HepG2 (cell line): ENCODE measurements at regions not wholly inside any gene's neighbourhood (a gene's known extent, or its start where the extent isn't known, plus 50 kb on each side); places are given as distances from the start of the nearest gene placed in this dataset.

Source experiments
- ATAC-seq: fragments of 200-7000 bp; cut with Tn5 transposase; 3 replicates; pipeline ENCODE4 v1.9.1; 2020; ENCODE audit warnings: mild to moderate bottlenecking, moderate library complexity
- BruUV-seq: library from RNA; stranded (reverse); fragments of 400-500 nt; replicated peaks from 2 replicates; lab custom pipeline; 2021; lab: Mats Ljungman, UMichigan
- CTCF ChIA-PET: fragments of 300-600 bp; formaldehyde crosslinking; extraction: SDS; loops from one replicate; lab custom pipeline; 2021; ENCODE audit warnings: low total read pairs, inconsistent platforms, low intra/inter-chr PET ratio; lab: Yijun Ruan, JAX
- POLR2A ChIA-PET: fragments of 350-600 bp; sonication (Branson Sonifier 250); formaldehyde crosslinking; loops from one replicate; lab custom pipeline; 2020; ENCODE audit warnings: antibody characterized with exemption, inconsistent platforms; lab: Yijun Ruan, JAX
- DNase-seq: peaks from one replicate; pipeline ENCODE4 v3.0.0-alpha.2; 2015; ENCODE audit warnings: low spot score
- FAIRE-seq: peaks from 3 replicates; lab custom pipeline; 2011; peaks lifted over from hg19 to GRCh38; lab: Jason Lieb, UNC
- H2AFZ ChIP-seq: one replicate; pipeline ENCODE4 v1.6.1; 2011; ENCODE audit warnings: low read length, inconsistent platforms
- H3K27ac ChIP-seq: fragments of 300-600 bp; 3 replicates; pipeline ENCODE4 v1.8.0; 2011; ENCODE audit warnings: mixed run types, mild to moderate bottlenecking, mixed read lengths, low read length, inconsistent platforms; ENCODE audit not compliant: insufficient read depth; ENCODE audit errors: extremely low read length
- H3K27me3 ChIP-seq, 2 experiments: fragments of 200-600 bp in 1 of 2; 2 replicates in 1 of 2; 3 replicates in 1 of 2; pipeline versions ENCODE4 v1.6.0 to v1.8.0; 2011; ENCODE audit warnings: low read length in 2 of 2, mild to moderate bottlenecking in 2 of 2, moderate library complexity in 2 of 2, inconsistent platforms in 1 of 2; ENCODE audit not compliant: insufficient read depth in 2 of 2, control insufficient read depth in 1 of 2
- H3K36me3 ChIP-seq, 2 experiments: fragments of 200-600 bp in 1 of 2; replicated peaks in 1 of 2; 2 replicates in 1 of 2; 3 replicates in 1 of 2; pipeline versions ENCODE4 v1.5.1 to v1.8.0; 2011; ENCODE audit warnings: low read length in 2 of 2, inconsistent platforms in 1 of 2; ENCODE audit not compliant: insufficient read depth in 2 of 2, control insufficient read depth in 1 of 2
- H3K4me1 ChIP-seq: 2 replicates; pipeline ENCODE4 v1.5.1; 2012; ENCODE audit warnings: low read length, inconsistent platforms; ENCODE audit not compliant: insufficient read depth
- H3K4me2 ChIP-seq: 2 replicates; pipeline ENCODE4 v1.6.0; 2011; ENCODE audit warnings: low read depth, low read length, inconsistent platforms
- H3K4me3 ChIP-seq, 3 experiments: fragments of 200-600 bp in 1 of 3; sonication (generic), shearing (Covaris generic) in 1 of 3; replicated peaks in 1 of 3; 2 replicates each; pipeline ENCODE4 v1.5.1; 2011 to 2016; ENCODE audit warnings: low read length in 3 of 3, inconsistent platforms in 2 of 3, low read depth in 2 of 3, mild to moderate bottlenecking in 2 of 3, control low read depth in 1 of 3, mixed read lengths in 1 of 3; ENCODE audit not compliant: insufficient read depth in 1 of 3
- H3K79me2 ChIP-seq: one replicate; pipeline ENCODE4 v1.6.1; 2011; ENCODE audit warnings: low read length, inconsistent platforms; ENCODE audit not compliant: insufficient read depth
- H3K9ac ChIP-seq: 2 replicates; pipeline ENCODE4 v1.6.0; 2011; ENCODE audit warnings: mild to moderate bottlenecking, low read depth, low read length, inconsistent platforms; ENCODE audit not compliant: insufficient read depth
- H3K9me3 ChIP-seq: 2 replicates; pipeline ENCODE4 v1.5.1; 2012; ENCODE audit warnings: mild to moderate bottlenecking, low read length
- H4K20me1 ChIP-seq: 2 replicates; pipeline ENCODE4 v1.6.0; 2011; ENCODE audit warnings: inconsistent platforms, mild to moderate bottlenecking, low read length, moderate library complexity; ENCODE audit not compliant: insufficient read depth
- AGO1 ChIP-seq: fragments of 200-400 bp; formaldehyde crosslinking; IDR thresholded peaks from 2 replicates; pipeline ENCODE4 v1.6.1; 2017; ENCODE audit warnings: mild to moderate bottlenecking, low read depth, low read length, moderate library complexity; ENCODE audit not compliant: poor library complexity, severe bottlenecking
- CAMTA2 ChIP-seq: sonication (generic); formaldehyde crosslinking; IDR thresholded peaks from 2 replicates; pipeline ENCODE4 v1.4.0; 2020; ENCODE audit warnings: mild to moderate bottlenecking, missing genetic modification reagents, borderline replicate concordance
- DZIP1 ChIP-seq: sonication (generic); formaldehyde crosslinking; IDR thresholded peaks from 2 replicates; pipeline ENCODE4 v1.5.0; 2020; ENCODE audit warnings: mild to moderate bottlenecking, missing genetic modification reagents
- MATR3 ChIP-seq: sonication (generic); formaldehyde crosslinking; IDR thresholded peaks from 2 replicates; pipeline ENCODE4 v1.4.0; 2020; ENCODE audit warnings: missing genetic modification reagents
- MEF2D ChIP-seq: sonication (generic); formaldehyde crosslinking; IDR thresholded peaks from 2 replicates; pipeline ENCODE4 v1.5.1; 2020; ENCODE audit warnings: mild to moderate bottlenecking, missing genetic modification reagents
- RXRA ChIP-seq: sonication (generic); formaldehyde crosslinking; IDR thresholded peaks from 2 replicates; pipeline ENCODE4 v1.5.1; 2020; ENCODE audit warnings: missing genetic modification reagents
- SETDB1 ChIP-seq: sonication (generic); formaldehyde crosslinking; IDR thresholded peaks from 2 replicates; pipeline ENCODE4 v1.5.1; 2020; ENCODE audit warnings: missing genetic modification reagents, mild to moderate bottlenecking, borderline replicate concordance
- SRSF1 ChIP-seq: fragments of 200-400 bp; formaldehyde crosslinking; optimal IDR thresholded peaks from 2 replicates; pipeline ENCODE3; 2017; ENCODE audit warnings: mild to moderate bottlenecking, low read depth, low read length, moderate library complexity
- SRSF9 ChIP-seq: fragments of 200-400 bp; formaldehyde crosslinking; IDR thresholded peaks from 2 replicates; pipeline ENCODE4 v1.6.1; 2018; ENCODE audit warnings: borderline replicate concordance, mild to moderate bottlenecking, low read depth, low read length; ENCODE audit not compliant: insufficient read depth, poor library complexity, severe bottlenecking
- TFDP1 ChIP-seq: IDR thresholded peaks from 2 replicates; pipeline ENCODE4 v1.6.1; 2016; ENCODE audit warnings: missing compliant biosample characterization, missing genetic modification reagents, borderline replicate concordance
- ZNF143 ChIP-seq: sonication (generic); formaldehyde crosslinking; IDR thresholded peaks from 2 replicates; pipeline ENCODE4 v1.4.0; 2020; ENCODE audit warnings: missing genetic modification reagents
- ZNF430 ChIP-seq: sonication (generic); formaldehyde crosslinking; IDR thresholded peaks from 2 replicates; pipeline ENCODE4 v1.9.0; 2021; ENCODE audit warnings: mild to moderate bottlenecking, missing genetic modification reagents
- ZNF766 ChIP-seq: sonication (generic); formaldehyde crosslinking; IDR thresholded peaks from 2 replicates; pipeline ENCODE4 v1.5.0; 2020; ENCODE audit warnings: missing genetic modification reagents, borderline replicate concordance
- WGBS: methylation state at CpG from one replicate; pipeline ENCODE4 v1.1.6; 2017; ENCODE audit warnings: low lambda C conversion rate; 5-methylcytosine and 5-hydroxymethylcytosine counted together
- in situ Hi-C: cut with HindIII; loops from 2 replicates; pipeline ENCODE4 v1.10.0; 2017; ENCODE audit warnings: low pct_unique_long_range_greater_than_20kb; ENCODE audit not compliant: extremely low pct_ligation_motif_present
- intact Hi-C: fragments of 100-400 bp; cut with micrococcal nuclease; formaldehyde crosslinking; loops from one replicate; pipeline ENCODE4 v1.10.0; 2022; ENCODE audit not compliant: unreplicated experiment

- TF ChIP-seq AGO1 (no peak), ZNF143 (CRISPR knock-in tag) (no peak), DZIP1 (CRISPR knock-in tag) (no peak), TFDP1 (CRISPR knock-in tag) (no peak), SETDB1 (CRISPR knock-in tag) (no peak), RXRA (CRISPR knock-in tag) (no peak), ZNF766 (no peak), SRSF9 (no peak), CAMTA2 (CRISPR knock-in tag) (no peak)
These were observed 83.5 kb upstream of the SLC22A23 start (continued) for GRCh38 chr6:3540253-3540820.

DNA sequence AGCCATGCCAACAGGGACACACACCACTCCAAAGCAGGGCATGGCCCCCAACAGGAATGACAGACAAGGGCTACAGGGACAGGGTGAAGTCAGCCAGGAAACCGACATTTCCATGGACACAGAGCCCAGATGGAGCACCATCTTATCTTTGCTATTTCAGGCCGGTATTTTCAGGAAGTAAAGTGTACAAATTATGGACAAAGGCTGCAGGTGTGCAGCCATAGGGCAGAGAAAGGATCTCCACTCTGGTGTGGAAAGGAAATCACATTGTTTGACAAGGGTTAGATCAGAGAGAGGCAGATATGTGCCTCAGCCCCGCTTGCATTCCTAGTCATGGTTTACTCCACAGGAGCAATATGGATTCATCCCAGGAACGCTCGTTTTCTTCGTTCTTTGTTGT lies 81.7 kb upstream of the SLC22A23 start:
- ChIA-PET CTCF (no interaction called here), POLR2A (no interaction called here)
- BruUV-seq = no TSS peak
- TF ChIP-seq SRSF1 (no peak), MATR3 (CRISPR knock-in tag) (no peak), ZNF430 (CRISPR knock-in tag) (no peak), MEF2D (no peak)
- H3K27ac ChIP-seq = no peak overlapping the region
- ATAC-seq (no peak), DNase-seq (no peak), FAIRE-seq (no peak)
- in situ Hi-C loops = no loop called here
- no peaks in the 10 kb centered on the region for H3K36me3 ChIP-seq
- H3K9me3 ChIP-seq = no peaks in the 10 kb centered on the region
- no peak overlapping the region for H3K4me3 ChIP-seq
- no peak overlapping the region for H2AFZ ChIP-seq
- peaks cover 9 to 80% of the 10 kb centered on the region in 2 experiments; a peak in 4 of 5 replicates for H3K27me3 ChIP-seq
- H3K4me2 ChIP-seq = no peak overlapping the region
- H3K4me1 ChIP-seq = no peaks in the 10 kb centered on the region
- no peaks in the 10 kb centered on the region for H3K79me2 ChIP-seq
- no peak overlapping the region for H3K9ac ChIP-seq
- intact Hi-C loops = no loop called here
- H4K20me1 ChIP-seq = no peaks in the 10 kb centered on the region
- 30% methylated on average over 6 of the region's 6 CpGs for WGBS
